Heart left ventricle (tissue), 16 donors: ENCODE measurements at regions not wholly inside any gene's neighbourhood (a gene's known extent, or its start where the extent isn't known, plus 50 kb on each side); places are given as distances from the start of the nearest gene placed in this dataset.

Source experiments
- ATAC-seq, 4 donors: fragments of 200-7000 bp; cut with Tn5 transposase; one replicate each; pipeline ENCODE4 v1.9.1; 2020 to 2022; ENCODE audit warnings: moderate library complexity in 4 of 4, mild to moderate bottlenecking in 3 of 4, moderate number of reproducible peaks in 1 of 4
- DNase-seq, 5 donors: peaks; one replicate each; pipeline ENCODE4 v3.0.0-alpha.2; 2020
- H3K27ac ChIP-seq, 12 donors: fragments of 200-600 bp; sonication (generic) in 4 of 12; one replicate each; pipeline versions ENCODE4 v1.5.0 to v1.8.0; 2016 to 2022; ENCODE audit warnings: mild to moderate bottlenecking in 2 of 12
- H3K27me3 ChIP-seq, 9 donors: fragments of 200-600 bp; sonication (generic) in 2 of 9; one replicate each; pipeline versions ENCODE4 v1.5.1 to v1.8.0; 2016 to 2022; ENCODE audit warnings: mild to moderate bottlenecking in 3 of 9
- H3K36me3 ChIP-seq, 9 donors: fragments of 200-600 bp; sonication (generic) in 2 of 9; one replicate each; pipeline versions ENCODE4 v1.5.0 to v1.8.0; 2018 to 2022; ENCODE audit warnings: mild to moderate bottlenecking in 2 of 9
- H3K4me1 ChIP-seq, 12 donors: fragments of 200-600 bp; sonication (generic) in 4 of 12; one replicate each; pipeline versions ENCODE4 v1.5.0 to v1.8.0; 2016 to 2022; ENCODE audit warnings: mild to moderate bottlenecking in 3 of 12
- H3K4me3 ChIP-seq, 12 donors: fragments of 200-600 bp; sonication (generic) in 4 of 12; one replicate each; pipeline versions ENCODE4 v1.5.0 to v1.8.0; 2017 to 2022; ENCODE audit warnings: mild to moderate bottlenecking in 9 of 12, moderate library complexity in 4 of 12
- H3K9me3 ChIP-seq, 12 donors: fragments of 200-600 bp; sonication (generic) in 4 of 12; one replicate each; pipeline versions ENCODE4 v1.5.0 to v1.8.0; 2016 to 2022; ENCODE audit warnings: mild to moderate bottlenecking in 1 of 12
- CTCF ChIP-seq, 12 donors: fragments of 200-600 bp; sonication (generic) in 4 of 12; IDR thresholded peaks; one replicate each; pipeline versions ENCODE4 v1.5.0 to v1.8.0; 2018 to 2022; ENCODE audit warnings: antibody characterized with exemption in 12 of 12, mild to moderate bottlenecking in 5 of 12
- POLR2A ChIP-seq, 2 donors: fragments of 450-650 bp; IDR thresholded peaks; one replicate each; pipeline ENCODE4 v1.6.1; 2017; ENCODE audit warnings: antibody characterized with exemption in 2 of 2, mild to moderate bottlenecking in 2 of 2, moderate library complexity in 2 of 2
- WGBS, 4 donors: extraction: QIAGEN DNeasy Blood & Tissue Kit in 2 of 4; methylation state at CpG; one replicate each; pipeline versions ENCODE4 v1.1.5 to v1.1.7; 2013 to 2018; 5-methylcytosine and 5-hydroxymethylcytosine counted together
- intact Hi-C, 10 donors: fragments of 100-400 bp; cut with DNase I; formaldehyde crosslinking; loops; one replicate each; pipeline versions ENCODE4 v1.11.1 to v1.14.2; 2022
- donor health status: ischemic (EF 13 %, LVEDD 7.1; RV severe dilation, severe dysfunction).
- donor health status: healthy with polysubstance abuse.
- donor health status: DM: no; HTN: yes; CAD: no.
- donor health status: DM: no; HTN: no; CAD: no.
- donor health status: ischemic (EF 25% LVEDD 6.9; RV normal size, moderate dysfunction).
- donor health status: ischemic (EF 25% LVEDD 5.7; RV mildly dilated, moderate dysfunction).
- donor health status: healthy.
- donor health status: DM: yes; HTN: yes; CAD: no.
- donor health status: ischemic (EF 35%, LVEDD 5.7; RV mildly dilated, moderate dysfunction).
- donor health status: nonischemic (EF 11% LVEDD 7.7; RV severe dilation, severe dysfunction).
- donor health status: DM: yes; HTN: yes; CAD: no.
- donor health status: PGD.
- donor health status: ischemic (EF 29% LVEDD 5.4; RV normal size, mild dysfunction).
- donor health status: nonischemic (EF 23%, LVEDD 6.1; RV moderate dilation, normal function).

- intact Hi-C loops: no loop called here
- TF ChIP-seq CTCF (IDR thresholded peaks at IDR 0.05) (no peak), POLR2A (IDR thresholded peaks at IDR 0.05) (no peak)
- peaks cover 0 to 8% (median 0%) of the 10 kb centered on the region in 9 donors for H3K27me3 ChIP-seq
Measured at GRCh38 chrX:73765776-73766430, 86.6 kb downstream of the XIST start.

GRCh38 chrX:73758250-73758649 is 94.3 kb downstream of the XIST start:
- Histone ChIP-seq H3K27ac (no peak overlapping the region), H3K36me3 (no peaks in the 10 kb centered on the region), H3K27me3 (peaks cover 0 to 19% (median 0%) of the 10 kb centered on the region in 9 donors), H3K4me3 (no peak overlapping the region), H3K4me1 (no peaks in the 10 kb centered on the region), H3K9me3 (peaks cover 0 to 12% (median 0%) of the 10 kb centered on the region in 12 donors)
- intact Hi-C loops: no loop called here
- WGBS, 4 donors: 42 to 63% (median 52%) methylated on average over 6 of the region's 6 CpGs
- no peak for DNase-seq
- no peak for TF ChIP-seq POLR2A (IDR thresholded peaks at IDR 0.05)
- TF ChIP-seq CTCF (IDR thresholded peaks at IDR 0.05): no peak
- ATAC-seq: no peak

More at GRCh38 chrX:73765776-73766430, 86.6 kb downstream of the XIST start:
- no peak for DNase-seq
- Histone ChIP-seq H3K36me3 (no peaks in the 10 kb centered on the region), H3K27ac (no peak overlapping the region), H3K4me3 (no peak overlapping the region), H3K9me3 (peaks cover 0 to 12% (median 0%) of the 10 kb centered on the region in 12 donors), H3K4me1 (no peaks in the 10 kb centered on the region)
- 56 to 71% (median 64%) methylated on average over 2 of the region's 2 CpGs for WGBS, 4 donors
- peak in 1 of 4 donors; percentile 49 for ATAC-seq
